Fibroblast of the aortic adventitia (primary cell): ENCODE measurements at regions not wholly inside any gene's neighbourhood (a gene's known extent, or its start where the extent isn't known, plus 50 kb on each side); places are given as distances from the start of the nearest gene placed in this dataset.

Source experiments
- DNase-seq: peaks from one replicate; pipeline ENCODE4 v3.0.0-alpha.2; 2010; ENCODE audit warnings: low read depth
- H3K4me3 ChIP-seq: 2 replicates; pipeline ENCODE4 v1.5.1; 2011; ENCODE audit warnings: low read depth, mild to moderate bottlenecking, control low read depth, low read length, moderate library complexity
- TF ChIP-seq, protein P1 (sequence below): IDR thresholded peaks from 2 replicates; pipeline ENCODE4 v1.5.1; 2011; ENCODE audit warnings: mild to moderate bottlenecking, low read length, control low read depth, inconsistent platforms; ENCODE audit not compliant: insufficient read depth

GRCh38 chr14:30234966-30235365 is 307.3 kb upstream of the PRKD1 start:
- no peak overlapping the region for H3K4me3 ChIP-seq
- DNase-seq, result no peak
- TF ChIP-seq, protein P1, sequence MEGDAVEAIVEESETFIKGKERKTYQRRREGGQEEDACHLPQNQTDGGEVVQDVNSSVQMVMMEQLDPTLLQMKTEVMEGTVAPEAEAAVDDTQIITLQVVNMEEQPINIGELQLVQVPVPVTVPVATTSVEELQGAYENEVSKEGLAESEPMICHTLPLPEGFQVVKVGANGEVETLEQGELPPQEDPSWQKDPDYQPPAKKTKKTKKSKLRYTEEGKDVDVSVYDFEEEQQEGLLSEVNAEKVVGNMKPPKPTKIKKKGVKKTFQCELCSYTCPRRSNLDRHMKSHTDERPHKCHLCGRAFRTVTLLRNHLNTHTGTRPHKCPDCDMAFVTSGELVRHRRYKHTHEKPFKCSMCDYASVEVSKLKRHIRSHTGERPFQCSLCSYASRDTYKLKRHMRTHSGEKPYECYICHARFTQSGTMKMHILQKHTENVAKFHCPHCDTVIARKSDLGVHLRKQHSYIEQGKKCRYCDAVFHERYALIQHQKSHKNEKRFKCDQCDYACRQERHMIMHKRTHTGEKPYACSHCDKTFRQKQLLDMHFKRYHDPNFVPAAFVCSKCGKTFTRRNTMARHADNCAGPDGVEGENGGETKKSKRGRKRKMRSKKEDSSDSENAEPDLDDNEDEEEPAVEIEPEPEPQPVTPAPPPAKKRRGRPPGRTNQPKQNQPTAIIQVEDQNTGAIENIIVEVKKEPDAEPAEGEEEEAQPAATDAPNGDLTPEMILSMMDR, result no peak

DNA sequence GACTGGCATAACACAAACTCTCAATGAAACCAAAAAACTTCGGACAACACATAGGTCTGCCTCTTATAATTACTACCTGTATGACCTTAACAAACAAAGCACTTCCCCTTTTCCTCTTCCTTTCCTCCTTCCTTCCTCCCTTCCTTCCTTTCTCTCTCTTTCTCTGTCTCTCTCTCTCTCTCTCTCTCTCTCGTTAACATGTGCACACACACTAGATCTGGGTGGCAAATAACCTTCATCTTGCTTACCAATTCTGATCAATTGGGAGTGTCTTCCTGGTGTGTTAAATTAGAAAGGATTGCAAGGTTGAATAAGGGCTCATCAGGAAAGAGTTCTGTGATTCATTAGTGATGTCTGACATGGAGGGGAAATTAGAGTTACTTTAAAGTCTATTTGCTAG is 307.8 kb upstream of the PRKD1 start:
- TF ChIP-seq, protein P1, result no peak
- no peak overlapping the region for H3K4me3 ChIP-seq
- DNase-seq, result no peak

- no peak for DNase-seq
- TF ChIP-seq, protein P1, result no peak
- H3K4me3 ChIP-seq, result no peak overlapping the region
Observed at GRCh38 chr14:30238936-30239335, 311.3 kb upstream of the PRKD1 start.

DNA sequence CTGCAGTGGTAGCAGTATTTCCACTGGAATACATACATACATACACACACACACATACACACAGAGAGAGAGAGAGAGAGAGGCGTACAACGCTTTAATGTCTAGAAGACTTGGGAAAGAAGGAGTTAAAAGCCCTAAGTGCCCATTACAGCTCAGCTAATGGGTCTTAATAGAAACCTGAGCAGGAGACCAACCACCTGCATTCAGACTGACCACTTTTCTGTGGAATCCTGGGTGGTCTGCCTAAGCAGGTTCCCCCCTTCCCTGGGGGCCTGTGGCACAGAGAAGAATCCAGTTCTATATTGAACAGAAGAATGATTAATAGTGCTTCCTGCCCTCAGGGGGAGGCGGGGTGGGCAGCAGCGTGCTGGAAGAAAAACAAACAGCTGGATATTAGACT is 312.4 kb upstream of the PRKD1 start:
- TF ChIP-seq, protein P1, result no peak
- no peak for DNase-seq

DNA sequence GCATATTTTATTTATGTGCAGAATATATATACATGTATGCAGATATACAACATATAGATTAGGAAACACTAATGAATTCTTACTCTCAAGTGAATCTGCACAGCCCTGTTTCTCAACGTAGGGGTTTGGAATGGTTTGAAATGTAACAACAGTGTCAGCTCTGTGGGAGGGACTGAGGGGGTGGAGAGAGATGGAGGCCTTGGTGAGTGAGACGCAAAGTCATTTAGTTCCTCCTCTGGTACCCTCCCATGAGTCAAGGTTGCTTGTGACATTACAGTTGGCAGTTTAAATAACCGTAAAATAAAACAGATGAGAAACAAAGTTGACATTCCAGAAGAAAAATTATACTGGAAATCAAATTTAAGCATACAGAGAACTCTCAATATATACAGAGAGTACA is 313.0 kb upstream of the PRKD1 start:
- TF ChIP-seq, protein P1, result no peak
- DNase-seq, result no peak

More for the DNA sequence above, 312.4 kb upstream of the PRKD1 start:
- H3K4me3 ChIP-seq, result no peak overlapping the region

GRCh38 chr14:30242744-30243143 is 315.1 kb upstream of the PRKD1 start:
- TF ChIP-seq, protein P1, result no peak
- DNase-seq, result no peak
- no peak overlapping the region for H3K4me3 ChIP-seq

More for the DNA sequence above, 313.0 kb upstream of the PRKD1 start:
- no peak overlapping the region for H3K4me3 ChIP-seq

GRCh38 chr14:30243207-30243606 is 315.6 kb upstream of the PRKD1 start:
- TF ChIP-seq, protein P1, result no peak
- no peak for DNase-seq
- H3K4me3 ChIP-seq, result no peak overlapping the region
